ENCODE measurements at regions not wholly inside any gene's neighbourhood (a gene's known extent, or its start where the extent isn't known, plus 50 kb on each side); places are given as distances from the start of the nearest gene placed in this dataset.

DNA sequence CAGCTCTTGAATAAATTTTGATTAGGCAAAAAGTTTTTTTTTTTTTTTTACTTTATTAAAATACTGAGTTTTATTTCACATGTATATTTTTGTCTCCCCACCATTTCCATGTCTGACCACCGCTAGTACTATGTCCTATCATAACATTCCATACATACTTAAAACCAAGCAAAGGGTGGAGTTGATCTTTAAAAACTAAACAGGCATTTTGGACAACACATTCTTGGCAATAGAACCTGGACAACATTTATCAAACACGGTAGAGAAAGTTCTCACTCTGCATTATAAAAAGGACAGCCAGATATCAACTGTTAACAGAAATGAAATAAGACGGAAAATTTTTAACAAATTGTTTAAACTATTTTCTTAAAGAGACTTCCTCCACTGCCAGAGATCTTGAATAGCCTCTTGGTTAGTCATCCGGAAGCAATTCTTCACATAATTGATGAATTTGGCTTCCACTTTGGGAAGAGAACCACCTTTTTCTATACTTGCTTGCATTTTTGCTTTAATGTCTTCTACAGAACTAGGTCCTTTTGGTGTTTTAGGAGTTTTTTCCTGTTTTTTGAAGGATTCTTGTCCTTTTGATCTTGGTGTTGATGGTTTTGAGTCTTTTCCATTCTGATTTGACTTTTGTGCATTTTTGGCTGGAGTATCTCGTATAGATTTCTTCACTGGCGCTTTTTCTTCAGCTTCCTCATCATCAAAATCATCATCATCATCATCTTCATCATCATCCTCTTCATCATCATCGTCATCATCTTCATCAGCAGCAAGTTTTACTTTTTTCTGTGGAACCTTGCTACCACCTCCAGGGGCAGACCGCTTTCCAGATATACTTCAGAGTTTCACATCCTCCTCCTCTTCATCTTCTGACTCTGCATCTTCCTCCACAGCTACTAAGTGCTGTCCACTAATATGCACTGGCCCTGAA is 58.7 kb downstream of the POU5F2 start:
- FAIRE-seq = peak; percentile 55

DNA sequence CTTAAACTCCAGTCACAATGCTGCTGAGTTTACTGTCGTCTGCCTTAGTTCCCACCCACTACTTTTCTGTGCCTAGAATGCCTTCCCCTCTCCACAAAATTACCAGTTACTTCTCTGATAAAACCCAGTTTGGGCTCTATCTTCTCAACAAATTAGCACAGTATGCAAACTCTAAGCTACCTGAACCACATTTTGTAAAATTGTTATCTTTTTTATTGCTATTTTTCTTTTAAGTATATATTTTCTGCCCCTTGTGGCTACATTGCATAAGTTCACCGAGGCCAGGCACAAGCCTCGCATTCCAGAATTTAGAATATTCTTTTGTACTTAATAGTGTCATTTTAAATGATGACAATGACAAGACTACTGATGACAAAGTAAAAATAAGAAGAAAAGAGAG is 60.0 kb downstream of the POU5F2 start:
- no peak for FAIRE-seq

DNA sequence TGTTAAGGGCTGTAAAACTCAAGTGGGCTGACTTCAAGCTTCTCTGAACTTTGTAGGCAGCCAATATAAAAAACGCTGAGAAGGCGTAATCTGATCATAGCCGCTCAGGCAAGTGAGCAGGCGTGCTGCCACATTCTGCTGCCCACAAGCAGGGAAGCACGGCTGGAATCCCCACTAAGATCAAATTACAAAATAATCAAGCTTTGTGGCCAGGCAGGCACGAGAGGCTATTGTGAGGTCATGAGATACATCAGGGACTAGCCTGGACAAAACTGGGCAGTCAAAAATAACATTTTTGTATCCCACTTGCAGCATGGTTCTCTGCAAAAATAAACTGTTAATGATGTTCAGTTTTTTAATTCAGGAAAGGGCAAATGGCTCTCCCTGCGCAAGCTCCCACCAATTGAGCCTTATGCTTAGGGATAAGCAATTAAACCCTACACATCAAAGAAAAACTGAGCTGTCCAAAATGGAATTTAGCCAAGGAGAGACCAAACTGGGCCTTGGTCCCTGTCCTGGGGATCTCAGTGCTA is 64.0 kb downstream of the POU5F2 start:
- FAIRE-seq = no peak

DNA sequence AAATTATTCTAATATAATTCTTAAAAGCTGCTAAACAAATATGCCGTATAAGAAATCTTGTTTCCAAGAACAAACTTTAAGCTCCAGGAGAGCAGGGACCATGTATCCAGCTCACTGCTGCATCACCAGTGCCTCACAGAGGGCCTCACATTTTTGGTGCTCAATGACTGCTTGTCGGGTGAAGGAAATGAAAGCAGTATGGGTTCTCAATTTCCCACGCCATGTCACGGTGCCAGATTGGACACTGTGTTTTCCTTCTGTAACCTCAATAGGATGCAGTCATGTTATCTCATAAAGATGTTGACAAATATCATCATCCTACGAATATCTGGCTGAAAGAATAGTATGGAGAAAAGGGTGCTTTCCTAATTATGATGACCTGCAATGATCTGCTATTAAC is 64.7 kb downstream of the POU5F2 start:
- no peak for FAIRE-seq

DNA sequence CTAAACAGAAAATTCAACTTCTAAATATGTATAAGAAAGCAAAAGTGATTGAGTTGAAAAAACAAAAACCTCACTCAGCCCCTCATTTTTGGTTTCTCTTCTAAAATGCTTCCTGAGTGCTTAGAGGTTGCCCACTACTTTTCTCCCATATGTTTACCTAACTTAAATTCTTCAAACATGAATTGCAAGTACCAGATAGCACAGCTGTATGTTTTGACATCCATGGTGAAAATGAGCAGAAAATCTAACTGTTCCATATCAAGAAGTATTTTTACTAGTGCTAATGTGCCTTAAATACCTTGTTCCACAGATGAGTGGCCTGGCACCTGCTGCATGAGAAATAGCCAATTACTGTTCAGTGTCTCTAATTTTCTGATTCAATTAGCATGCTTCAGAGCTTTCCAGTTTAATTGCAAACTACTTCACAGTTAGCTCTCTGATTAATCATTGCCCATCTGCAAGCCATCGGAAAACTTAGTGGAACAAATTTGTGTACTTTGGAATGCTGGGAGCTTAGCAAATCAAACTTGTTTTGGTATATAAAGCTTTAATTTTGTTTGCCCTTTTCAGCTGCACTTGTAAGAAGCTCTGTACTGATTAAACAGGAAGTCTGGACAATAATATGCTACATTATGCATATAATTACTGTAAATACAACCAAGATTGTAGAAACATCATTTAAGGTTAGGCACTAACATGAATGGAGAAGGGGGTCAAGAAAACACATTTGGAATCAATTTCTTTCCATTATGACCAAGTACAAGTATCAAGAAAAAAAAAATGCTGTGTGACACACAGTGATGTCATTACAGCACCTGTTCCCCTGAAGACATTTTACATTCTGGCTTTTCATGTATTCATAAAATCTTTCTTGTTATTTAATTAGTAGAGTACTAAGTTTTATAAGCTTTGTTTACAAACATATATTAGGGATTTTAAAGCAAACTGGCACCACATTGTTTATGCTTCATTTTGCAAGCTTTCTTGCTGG is 65.6 kb downstream of the POU5F2 start:
- FAIRE-seq = no peak

DNA sequence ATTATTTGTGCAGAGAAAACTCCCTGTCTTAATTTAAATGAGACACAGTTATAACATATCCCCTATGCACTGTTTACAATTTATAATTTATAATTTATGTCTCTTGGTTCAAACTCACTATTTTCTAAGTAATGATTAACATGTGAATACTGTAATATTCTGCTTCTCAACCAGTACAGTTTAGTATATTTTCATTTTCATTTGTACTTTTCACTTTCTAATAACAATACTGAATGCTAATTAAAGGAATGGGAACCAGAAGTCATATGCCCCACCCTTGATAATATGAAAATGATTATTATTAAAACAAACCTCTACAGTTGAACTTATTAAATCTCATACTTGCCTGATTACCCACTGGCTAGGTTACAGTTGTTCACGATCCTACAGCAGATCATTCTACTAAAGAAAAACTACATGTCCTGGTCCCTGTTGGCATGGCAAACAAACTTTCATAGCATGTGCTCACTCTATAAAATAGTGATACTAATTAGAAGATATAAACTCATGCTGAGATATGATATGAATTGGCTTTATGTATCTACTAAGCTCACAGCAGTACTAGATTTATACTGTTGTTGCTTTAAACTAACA is 66.4 kb downstream of the POU5F2 start:
- no peak for FAIRE-seq

DNA sequence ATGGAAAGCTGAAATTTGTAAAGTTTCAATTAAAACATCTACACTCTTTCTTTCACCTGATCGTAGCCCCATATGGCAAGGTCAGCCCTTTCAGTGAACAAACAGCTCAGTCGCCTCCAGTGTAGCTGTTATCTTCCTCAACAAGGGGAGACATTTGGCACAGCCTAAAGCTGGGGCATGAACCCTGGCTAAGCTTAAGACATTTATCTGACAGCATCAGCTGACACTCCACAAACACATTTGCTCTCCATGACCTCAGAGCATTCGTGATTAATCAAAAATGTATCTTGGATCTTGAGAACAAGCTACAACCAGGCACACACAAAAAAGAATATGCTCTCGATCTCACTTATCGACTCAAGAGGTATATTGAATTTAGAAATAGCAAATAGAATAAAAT is 67.3 kb downstream of the POU5F2 start:
- no peak for FAIRE-seq

DNA sequence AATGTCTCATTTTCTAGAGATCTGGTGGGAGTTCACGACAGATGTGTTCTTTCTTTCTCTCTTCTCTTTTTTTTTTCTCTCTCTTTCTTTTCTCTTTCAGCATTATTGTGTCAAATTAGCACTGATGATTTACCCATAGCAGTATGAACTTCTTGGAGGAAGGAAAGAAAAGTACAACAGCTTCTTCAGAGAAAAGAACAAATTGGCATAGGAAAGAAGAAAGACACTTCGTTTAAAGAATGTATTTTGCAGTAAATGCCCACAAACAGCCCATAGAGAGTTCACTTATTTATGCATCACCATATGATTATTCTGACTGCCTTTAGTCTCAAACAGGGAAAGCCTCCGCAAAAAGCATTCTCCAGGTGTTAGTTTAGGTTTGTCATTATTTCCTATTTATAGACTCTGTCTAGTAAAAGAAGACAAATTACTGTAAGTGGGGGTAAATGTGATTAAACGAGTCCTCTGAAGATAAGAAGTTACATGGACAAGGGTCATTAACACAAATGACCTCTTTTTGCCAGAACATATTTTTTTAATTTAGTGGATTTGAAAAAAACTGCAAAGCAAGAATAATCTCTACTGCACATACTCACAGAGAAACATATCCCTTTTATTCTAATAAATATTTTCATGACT is 68.0 kb downstream of the POU5F2 start:
- FAIRE-seq = no peak

DNA sequence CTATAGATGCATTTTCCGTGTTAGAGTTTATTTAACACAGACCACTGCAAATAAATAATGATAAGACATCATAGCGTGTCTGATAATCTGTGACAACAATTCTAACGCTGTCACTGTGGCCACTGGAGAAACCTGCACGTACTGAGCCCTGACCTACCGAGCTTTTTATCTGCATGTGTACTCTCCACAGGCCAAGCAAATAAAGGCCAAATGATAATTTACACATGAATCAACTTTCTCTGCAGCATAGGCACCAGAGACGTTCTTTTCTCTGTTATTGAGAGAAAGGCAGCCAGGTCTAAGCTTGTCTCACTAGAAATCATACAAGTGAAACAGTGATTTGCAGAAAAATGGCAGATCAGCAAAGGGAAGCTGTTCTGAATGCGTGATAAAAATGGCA is 75.8 kb downstream of the POU5F2 start:
- no peak for FAIRE-seq

DNA sequence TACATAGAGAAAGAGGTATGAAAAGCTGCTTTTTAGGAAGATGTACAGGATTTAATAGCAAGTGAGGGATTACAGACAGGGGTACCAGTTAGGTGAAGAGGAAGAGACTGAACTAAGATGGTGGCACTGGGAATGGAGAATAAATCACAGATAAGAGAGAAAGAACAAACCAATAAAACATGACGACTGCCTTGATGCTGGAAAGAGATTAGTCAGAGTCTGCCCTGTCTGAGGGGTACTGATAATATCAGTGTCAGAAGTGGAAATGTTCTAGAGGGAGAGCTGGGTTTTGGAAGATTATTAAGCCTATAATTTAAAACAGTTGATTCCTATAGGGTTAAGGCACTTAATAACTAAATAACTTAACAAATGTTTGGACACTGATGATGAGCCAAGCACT is 77.7 kb downstream of the NR2F1 start:
- FAIRE-seq = no peak

DNA sequence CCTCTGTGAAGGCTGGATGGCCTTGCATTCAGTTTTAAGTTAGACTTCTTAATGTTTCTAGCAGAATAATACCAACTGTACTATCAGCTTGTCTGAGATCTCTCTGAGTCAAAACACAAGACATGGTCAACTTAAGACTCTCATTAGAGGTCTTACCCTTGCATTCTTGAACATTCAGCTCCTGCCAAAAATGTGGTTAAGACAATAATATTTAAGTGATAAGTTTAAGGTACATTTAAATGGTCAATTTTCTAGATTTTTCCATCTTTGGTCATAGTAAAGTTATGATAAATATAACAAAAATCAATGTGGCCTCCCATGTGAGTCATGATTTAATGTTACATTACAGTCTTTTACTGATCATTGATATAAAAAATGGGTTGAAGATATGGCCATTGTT is 75.0 kb downstream of the NR2F1 start:
- no peak for FAIRE-seq

DNA sequence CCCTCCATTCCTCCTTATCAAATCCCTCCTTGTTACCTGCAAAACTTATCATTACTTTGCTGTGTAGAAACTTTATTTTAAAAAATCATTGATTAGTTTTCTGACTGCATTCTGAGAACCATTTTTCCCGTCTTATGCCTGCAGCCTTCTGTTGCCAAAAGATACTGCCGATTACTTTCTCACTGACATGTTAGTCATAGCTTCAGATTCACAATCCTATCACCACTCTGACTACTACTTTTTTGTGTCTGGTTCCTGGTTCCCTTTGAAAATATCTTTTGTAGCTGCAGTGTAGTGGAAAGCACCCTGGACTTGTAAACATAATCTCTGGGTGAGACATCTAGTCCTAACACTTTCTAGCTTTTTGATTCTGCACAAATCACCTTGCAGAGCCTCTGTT is 71.7 kb downstream of the NR2F1 start:
- no peak for FAIRE-seq

DNA sequence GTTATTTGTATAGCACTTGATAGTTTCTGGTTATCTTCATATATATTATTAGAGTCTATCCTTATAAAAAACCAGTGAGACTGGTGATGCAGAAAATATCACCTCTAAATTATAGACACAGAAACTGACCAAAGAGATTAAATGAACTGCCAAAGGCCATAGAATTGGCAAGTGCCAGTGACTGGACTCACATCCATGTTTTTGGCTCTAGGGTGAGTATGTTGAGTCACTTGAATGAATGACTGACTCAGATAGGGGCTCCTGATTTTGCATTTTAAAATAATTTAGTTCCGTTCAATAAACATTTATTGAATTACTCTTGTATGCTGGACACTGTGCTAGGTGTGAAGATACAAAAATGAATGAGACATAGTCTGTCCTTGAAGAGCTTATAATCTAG is 70.7 kb downstream of the NR2F1 start:
- FAIRE-seq = no peak

DNA sequence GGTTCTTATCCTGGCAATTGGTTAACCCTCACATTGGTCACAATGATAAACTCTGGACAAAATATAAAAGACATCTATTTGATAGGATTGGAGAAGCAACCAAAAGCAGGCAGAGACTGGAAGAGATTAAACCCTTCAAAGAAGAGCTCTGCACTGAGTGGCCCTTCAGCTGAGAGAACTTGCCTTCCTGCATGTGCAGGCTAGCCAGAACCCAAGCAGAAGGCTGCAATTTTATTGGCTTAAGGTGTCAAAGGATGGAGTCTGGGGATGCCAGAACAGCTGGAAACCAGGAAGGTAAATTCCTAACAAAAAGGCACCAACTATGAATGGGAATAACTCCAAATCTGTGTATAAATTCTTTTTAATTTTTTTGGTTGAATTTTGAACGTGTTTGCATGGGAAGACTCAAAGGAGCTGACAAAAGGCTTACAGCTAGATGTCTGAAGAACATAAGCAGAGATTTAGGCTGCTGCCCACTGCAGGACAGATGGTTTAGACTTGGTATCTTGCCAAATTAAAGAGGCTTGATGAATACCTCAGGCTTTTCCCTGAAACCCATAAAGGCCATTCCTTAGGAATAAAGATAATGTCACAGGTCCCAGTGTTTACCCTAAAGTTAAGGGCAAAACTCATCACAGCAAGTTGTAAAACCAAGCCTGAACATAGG is 66.3 kb downstream of the NR2F1 start:
- FAIRE-seq = no peak

DNA sequence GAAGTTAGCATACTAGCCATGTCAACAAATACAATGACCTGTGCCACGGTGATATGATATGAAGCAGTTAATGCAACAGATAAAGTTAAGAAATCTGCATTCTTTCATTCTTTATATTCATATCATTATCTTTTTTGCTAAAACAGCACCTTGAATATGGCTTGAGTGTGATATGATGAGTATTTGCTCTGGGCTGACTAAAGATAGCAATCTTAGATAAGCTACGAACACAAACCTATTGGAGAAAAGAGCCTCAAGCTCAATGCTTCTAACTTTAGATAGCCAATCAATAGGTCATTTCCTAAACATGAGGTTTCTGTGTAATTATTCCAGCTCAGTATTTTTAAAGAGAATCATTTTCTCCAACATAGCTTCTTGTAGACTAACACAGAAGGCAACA is 61.7 kb downstream of the NR2F1 start:
- no peak for FAIRE-seq
